ENCODE measurements at regions not wholly inside any gene's neighbourhood (a gene's known extent, or its start where the extent isn't known, plus 50 kb on each side); places are given as distances from the start of the nearest gene placed in this dataset.
A peak's percentile ranks its signal among the peaks of the same experiment; 100 is the strongest.

DNA sequence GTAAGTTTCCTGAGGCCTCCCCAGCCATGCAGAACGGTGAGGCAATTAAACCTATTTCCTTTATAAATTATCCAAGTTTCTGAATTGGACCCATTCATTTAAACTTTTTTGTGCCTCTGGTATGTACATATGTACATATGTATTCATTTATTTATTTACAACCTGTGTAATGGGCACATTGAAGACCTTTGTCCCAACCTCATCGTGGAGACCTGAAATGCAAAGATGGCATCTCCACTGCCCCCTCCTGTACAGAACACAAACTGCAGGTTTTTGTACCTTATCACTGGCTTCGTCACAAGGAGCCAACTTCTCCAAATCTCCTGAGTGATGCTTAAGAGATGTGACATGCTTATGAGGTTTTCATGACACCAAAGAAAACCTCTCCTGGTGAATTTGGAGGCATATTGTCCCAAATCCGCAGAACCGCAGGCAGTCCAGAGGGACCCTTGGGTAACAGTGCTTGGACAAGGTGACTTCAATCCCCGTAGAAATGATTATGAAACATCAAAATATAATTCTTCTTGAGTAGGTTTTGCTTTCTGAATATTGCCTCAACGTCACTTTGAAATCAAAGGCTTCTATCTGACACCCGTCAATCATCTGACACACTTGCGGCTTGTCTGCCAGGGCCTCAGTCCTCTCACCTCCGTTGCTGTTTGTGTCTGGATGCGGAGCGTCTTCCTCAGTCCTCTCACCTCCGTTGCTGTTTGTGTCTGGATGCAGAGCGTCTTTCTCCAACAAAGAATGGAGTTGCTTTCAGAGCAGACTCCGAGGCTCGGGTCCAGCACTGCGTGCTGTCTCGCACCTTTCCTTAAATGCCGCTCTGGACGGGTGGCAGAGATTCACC is 135.0 kb upstream of the IRX4 start:
- no peak overlapping the region for H3K27ac Mint-ChIP-seq (ENCODE audit: low read depth, unreplicated experiment)
- no peaks in the 10 kb centered on the region for H3K36me3 Mint-ChIP-seq (ENCODE audit: insufficient read depth, unreplicated experiment)
- no peaks in the 10 kb centered on the region for H3K27me3 Mint-ChIP-seq (ENCODE audit: insufficient read depth, unreplicated experiment)
- peak; percentile 59 for DNase-seq (ENCODE audit: unreplicated experiment)
- POLR2A ChIA-PET: no interaction called here
- CTCF ChIA-PET: no interaction called here
- BruUV-seq (replicated peaks): no TSS peak
- intact Hi-C loops (cut with micrococcal nuclease): loop anchor here (1.0 to 2.0 kb wide), 2 partner anchors 135 to 254 kb away; partner anchors contain the start of gene IRX4
- H3K4me1 Mint-ChIP-seq (ENCODE audit: insufficient read depth, unreplicated experiment): no peaks in the 10 kb centered on the region
- H3K9me3 Mint-ChIP-seq (ENCODE audit: unreplicated experiment): no peaks in the 10 kb centered on the region
- H3K4me3 Mint-ChIP-seq (ENCODE audit: unreplicated experiment): no peak overlapping the region
- TF ChIP-seq, protein P1, sequence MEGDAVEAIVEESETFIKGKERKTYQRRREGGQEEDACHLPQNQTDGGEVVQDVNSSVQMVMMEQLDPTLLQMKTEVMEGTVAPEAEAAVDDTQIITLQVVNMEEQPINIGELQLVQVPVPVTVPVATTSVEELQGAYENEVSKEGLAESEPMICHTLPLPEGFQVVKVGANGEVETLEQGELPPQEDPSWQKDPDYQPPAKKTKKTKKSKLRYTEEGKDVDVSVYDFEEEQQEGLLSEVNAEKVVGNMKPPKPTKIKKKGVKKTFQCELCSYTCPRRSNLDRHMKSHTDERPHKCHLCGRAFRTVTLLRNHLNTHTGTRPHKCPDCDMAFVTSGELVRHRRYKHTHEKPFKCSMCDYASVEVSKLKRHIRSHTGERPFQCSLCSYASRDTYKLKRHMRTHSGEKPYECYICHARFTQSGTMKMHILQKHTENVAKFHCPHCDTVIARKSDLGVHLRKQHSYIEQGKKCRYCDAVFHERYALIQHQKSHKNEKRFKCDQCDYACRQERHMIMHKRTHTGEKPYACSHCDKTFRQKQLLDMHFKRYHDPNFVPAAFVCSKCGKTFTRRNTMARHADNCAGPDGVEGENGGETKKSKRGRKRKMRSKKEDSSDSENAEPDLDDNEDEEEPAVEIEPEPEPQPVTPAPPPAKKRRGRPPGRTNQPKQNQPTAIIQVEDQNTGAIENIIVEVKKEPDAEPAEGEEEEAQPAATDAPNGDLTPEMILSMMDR (IDR thresholded peaks at IDR 0.05; ENCODE audit: unreplicated experiment): peak; percentile 47

DNA sequence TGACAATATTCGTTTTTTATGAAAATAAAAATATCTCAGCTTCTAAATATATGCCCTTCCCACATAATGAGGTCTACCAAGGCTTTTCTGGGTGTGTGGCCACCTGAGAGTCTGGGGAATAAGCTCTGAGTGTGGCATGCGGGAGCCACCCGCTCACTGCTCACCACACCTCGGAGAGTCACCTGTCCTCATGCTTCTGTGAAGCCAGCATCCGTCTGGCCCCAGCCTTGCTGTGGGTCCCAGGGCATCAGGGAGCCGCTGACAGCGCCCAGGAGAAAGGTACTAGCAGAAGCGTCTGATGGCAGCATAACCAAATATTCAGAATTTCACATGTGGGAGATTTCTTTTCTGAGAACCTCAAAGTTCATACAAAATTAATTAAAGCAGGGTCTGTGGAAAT is 133.2 kb upstream of the IRX4 start:
- TF ChIP-seq, protein P1 (IDR thresholded peaks at IDR 0.05; ENCODE audit: unreplicated experiment): no peak
- Mint-ChIP-seq H3K4me1 (ENCODE audit: insufficient read depth, unreplicated experiment) (no peaks in the 10 kb centered on the region), H3K4me3 (ENCODE audit: unreplicated experiment) (no peak overlapping the region), H3K9me3 (ENCODE audit: unreplicated experiment) (no peaks in the 10 kb centered on the region), H3K27me3 (ENCODE audit: insufficient read depth, unreplicated experiment) (no peaks in the 10 kb centered on the region), H3K27ac (ENCODE audit: low read depth, unreplicated experiment) (no peak overlapping the region), H3K36me3 (ENCODE audit: insufficient read depth, unreplicated experiment) (no peaks in the 10 kb centered on the region)
- BruUV-seq (replicated peaks): no TSS peak
- no peak for DNase-seq (ENCODE audit: unreplicated experiment)
- ChIA-PET POLR2A (interaction anchor here (0.6 kb wide), 1 partner anchor 579 kb away, joined by 4 read pairs; no protein-coding TSS in a partner anchor), CTCF (no interaction called here)
- intact Hi-C loops (cut with micrococcal nuclease): loop anchor here (2.0 kb wide), 1 partner anchor 133 kb away; the partner anchor contains the start of gene IRX4

DNA sequence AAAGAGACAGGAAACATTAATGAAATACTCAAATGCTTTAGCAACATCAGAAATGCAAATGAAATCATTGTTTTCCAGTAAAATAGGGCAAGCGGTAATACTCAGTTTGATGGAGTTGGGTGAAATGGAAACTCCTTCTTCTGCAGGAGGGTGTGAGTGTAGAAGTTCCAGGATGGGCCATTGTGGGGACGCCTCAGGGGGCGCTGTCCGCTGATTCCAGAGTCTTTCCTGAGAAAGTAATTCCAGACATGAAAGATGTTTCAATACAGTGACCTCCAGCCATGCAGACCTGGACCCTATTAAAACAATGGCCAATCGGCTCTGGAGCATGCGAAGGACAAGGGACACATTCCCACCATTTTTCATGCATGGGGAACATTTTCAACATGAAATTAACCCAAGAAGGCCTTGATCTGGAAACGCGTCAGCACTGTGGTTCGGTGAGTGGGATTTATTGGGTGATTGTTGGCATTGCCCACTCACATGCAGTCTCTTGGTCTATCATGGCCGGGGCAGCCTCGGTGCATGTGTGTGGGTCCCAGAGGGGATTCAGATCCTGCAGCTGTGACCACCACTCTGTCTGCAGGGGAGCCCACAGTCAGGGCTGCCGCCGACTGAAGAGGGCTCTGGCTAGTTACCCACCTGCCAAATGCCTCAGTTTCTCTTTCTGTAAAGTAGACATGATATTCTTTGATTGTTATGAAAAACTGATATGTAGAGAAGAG is 132.6 kb upstream of the IRX4 start:
- ChIA-PET POLR2A (no interaction called here), CTCF (no interaction called here)
- no peak for DNase-seq (ENCODE audit: unreplicated experiment)
- Mint-ChIP-seq H3K27ac (ENCODE audit: low read depth, unreplicated experiment) (no peak overlapping the region), H3K27me3 (ENCODE audit: insufficient read depth, unreplicated experiment) (no peaks in the 10 kb centered on the region), H3K4me3 (ENCODE audit: unreplicated experiment) (no peak overlapping the region), H3K9me3 (ENCODE audit: unreplicated experiment) (no peaks in the 10 kb centered on the region), H3K4me1 (ENCODE audit: insufficient read depth, unreplicated experiment) (no peaks in the 10 kb centered on the region), H3K36me3 (ENCODE audit: insufficient read depth, unreplicated experiment) (no peaks in the 10 kb centered on the region)
- TF ChIP-seq, protein P1 (IDR thresholded peaks at IDR 0.05; ENCODE audit: unreplicated experiment): no peak
- BruUV-seq (replicated peaks): no TSS peak
- intact Hi-C loops (cut with micrococcal nuclease): no loop called here

DNA sequence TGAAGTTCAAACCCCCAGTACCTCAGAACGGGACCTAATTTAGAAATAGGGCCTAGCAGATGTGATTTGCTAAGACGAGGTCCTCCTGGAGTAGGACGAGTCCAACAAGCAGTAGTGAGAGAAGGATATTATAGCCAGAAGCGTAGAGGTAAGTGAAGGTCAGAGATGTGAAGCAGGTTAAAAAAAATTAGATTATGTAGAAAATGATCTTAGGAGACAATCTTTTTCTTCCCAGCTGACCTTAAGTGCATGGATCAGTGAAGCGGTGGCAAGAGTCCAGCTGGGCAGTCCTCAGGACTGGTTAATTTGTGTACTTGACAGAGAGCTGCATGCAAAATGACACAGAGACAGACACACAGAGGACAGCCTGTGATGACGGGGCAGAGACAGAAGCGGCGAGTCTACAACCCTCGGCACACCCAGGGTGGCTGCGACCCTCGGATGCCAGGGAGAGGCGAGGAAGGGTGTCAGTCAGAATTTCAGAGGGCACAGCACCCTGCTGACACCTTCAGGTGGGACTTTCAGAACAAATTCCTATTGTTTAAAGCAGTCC is 131.4 kb upstream of the IRX4 start:
- Mint-ChIP-seq H3K4me3 (ENCODE audit: unreplicated experiment) (no peak overlapping the region), H3K27me3 (ENCODE audit: insufficient read depth, unreplicated experiment) (no peaks in the 10 kb centered on the region), H3K9me3 (ENCODE audit: unreplicated experiment) (no peaks in the 10 kb centered on the region), H3K36me3 (ENCODE audit: insufficient read depth, unreplicated experiment) (no peaks in the 10 kb centered on the region), H3K4me1 (ENCODE audit: insufficient read depth, unreplicated experiment) (no peaks in the 10 kb centered on the region), H3K27ac (ENCODE audit: low read depth, unreplicated experiment) (no peak overlapping the region)
- DNase-seq (ENCODE audit: unreplicated experiment): no peak
- ChIA-PET POLR2A (no interaction called here), CTCF (no interaction called here)
- intact Hi-C loops (cut with micrococcal nuclease): no loop called here
- TF ChIP-seq, protein P1 (IDR thresholded peaks at IDR 0.05; ENCODE audit: unreplicated experiment): no peak
- no TSS peak for BruUV-seq (replicated peaks)

All from MCF 10A (cell line).